GM10266 (cell line): ENCODE measurements at regions not wholly inside any gene's neighbourhood (a gene's known extent, or its start where the extent isn't known, plus 50 kb on each side); places are given as distances from the start of the nearest gene placed in this dataset.

ENCODE experiments used
- DNase-seq: peaks from one replicate; pipeline ENCODE4 v3.0.0; 2012; ENCODE audit errors: extremely low spot score
- CTCF ChIP-seq: IDR thresholded peaks from 2 replicates; pipeline ENCODE4 v1.5.1; 2012; ENCODE audit warnings: mild to moderate bottlenecking, low read depth; ENCODE audit not compliant: control insufficient read depth, insufficient read depth; ENCODE audit errors: missing control alignments

DNA sequence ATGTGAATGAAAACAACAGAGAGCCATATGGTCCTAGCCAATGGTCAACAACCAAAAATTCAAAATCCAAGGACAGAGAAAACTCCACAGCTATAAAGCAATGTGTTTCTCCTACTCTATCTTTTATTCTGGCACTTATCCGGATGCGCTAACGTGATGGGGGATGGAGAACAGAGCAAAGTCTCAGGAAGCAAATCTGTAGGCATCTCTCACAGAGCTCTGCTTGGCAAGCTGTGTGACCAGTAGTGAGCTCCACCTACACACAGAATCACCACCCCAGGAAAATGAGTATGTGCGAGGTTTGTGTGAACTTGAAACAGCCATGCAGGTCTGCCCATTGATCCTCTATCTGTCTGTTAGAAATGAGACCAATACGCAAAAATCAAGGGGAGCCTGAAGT, 584.3 kb downstream of the BCL11A start:
- TF ChIP-seq CTCF = no peak

GRCh38 chr2:59968441-59968840, 585.0 kb downstream of the BCL11A start:
- no peak for DNase-seq
- TF ChIP-seq CTCF = no peak

More for the DNA sequence above, 584.3 kb downstream of the BCL11A start:
- DNase-seq = no peak

DNA sequence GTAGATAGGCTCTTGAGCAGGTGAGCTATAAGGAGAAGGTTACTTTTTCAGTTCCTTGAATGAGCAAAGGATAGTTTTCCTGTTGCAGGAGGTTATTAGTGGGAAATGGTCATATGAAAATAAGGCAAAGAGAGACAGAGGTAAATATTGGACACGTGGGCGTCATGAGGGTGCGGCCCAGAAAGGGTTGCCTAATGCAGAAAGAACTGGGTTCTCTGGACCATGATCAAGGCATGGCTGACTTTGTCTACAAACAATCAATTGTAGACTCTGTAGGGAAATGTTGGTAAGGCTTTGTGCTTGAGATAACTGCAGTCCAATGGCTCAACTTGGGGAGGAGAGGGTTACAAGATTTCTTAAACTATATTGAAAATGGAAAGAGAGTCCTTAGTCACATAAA, 585.8 kb downstream of the BCL11A start:
- TF ChIP-seq CTCF = no peak
- DNase-seq = no peak

DNA sequence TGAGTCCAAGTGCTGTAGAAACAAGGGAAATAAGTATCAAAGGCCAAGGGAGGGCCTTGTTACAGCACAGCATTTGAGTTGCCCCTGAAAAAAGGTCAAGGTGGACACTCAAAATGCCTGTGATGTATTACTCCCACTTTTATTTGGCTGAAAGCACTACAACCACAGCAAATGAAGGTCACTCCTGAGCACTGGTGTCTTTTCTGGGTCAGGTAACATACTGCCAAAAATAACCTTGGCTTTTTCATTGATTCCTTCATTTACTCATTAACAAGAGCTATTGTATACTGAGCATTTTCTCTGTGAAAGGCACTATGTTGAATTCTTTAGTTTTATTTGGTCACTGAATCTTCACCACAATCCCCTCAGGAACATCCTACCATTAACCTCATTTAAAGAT, 590.3 kb downstream of the BCL11A start:
- TF ChIP-seq CTCF = no peak

DNA sequence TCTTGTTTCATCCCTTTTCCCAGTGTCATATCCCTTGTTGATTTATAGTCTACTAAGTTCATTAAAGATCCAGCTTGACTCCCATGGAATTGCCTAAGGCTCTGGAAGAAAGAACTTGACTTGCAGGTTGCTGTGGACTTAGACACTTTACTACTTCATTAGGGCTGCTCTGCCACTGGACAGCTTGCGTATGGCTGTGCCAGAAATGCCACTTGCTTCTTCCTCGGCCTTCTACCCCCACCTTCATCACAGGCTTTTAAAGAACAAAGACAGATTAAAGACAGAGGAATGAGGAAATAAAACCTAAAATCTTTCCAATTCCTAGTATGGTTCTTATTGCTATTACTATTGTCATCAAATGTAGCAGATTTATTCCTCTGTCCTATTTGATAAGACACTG, 591.7 kb downstream of the BCL11A start:
- no peak for TF ChIP-seq CTCF

More for the DNA sequence above, 590.3 kb downstream of the BCL11A start:
- no peak for DNase-seq

DNA sequence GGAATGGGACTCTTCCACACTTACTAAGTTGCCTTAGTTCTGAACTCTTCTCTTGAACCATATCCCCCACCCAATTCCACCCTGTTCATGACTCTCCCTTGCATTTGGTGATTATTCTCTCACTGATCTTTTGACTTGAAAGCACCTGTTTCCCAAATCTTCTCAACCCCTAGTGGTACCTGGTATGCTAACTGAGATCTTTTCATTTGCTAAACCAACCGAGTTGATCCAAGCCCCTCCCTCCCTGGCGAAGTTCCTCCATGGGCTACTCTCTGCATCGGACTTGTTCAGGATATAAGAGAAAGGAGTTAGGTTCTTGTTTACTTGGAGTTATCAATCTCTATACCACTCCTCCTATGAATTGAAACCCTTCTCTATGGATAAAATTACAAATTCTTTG, 593.5 kb downstream of the BCL11A start:
- TF ChIP-seq CTCF = no peak
- DNase-seq = no peak

More for the DNA sequence above, 591.7 kb downstream of the BCL11A start:
- DNase-seq = no peak

DNA sequence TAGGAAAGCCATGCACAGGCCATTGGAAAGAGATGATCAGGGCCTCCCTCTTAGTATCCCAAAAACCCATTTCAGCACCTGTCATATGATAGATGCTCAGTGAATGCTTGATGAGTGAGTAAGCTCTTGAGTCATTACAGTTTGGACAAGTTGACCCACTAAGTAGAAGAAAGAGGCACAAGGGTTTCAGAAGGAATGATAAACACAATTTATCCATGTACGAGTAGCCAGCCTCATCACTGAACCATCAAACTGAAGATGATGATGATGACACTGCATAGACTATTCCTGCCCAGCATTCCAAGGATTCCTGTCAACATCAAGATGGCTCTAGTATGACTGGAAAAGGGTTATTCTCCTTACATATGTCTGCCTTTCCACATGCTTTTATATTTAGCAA, 596.0 kb downstream of the BCL11A start:
- TF ChIP-seq CTCF = no peak
- no peak for DNase-seq
